ENCODE measurements at regions not wholly inside any gene's neighbourhood (a gene's known extent, or its start where the extent isn't known, plus 50 kb on each side); places are given as distances from the start of the nearest gene placed in this dataset.
A peak's percentile ranks its signal among the peaks of the same experiment; 100 is the strongest.

GRCh38 chr1:238119060-238119459, 228.3 kb upstream of the ZP4 start:
- DNase-seq (ENCODE audit: low read depth): no peak

DNA sequence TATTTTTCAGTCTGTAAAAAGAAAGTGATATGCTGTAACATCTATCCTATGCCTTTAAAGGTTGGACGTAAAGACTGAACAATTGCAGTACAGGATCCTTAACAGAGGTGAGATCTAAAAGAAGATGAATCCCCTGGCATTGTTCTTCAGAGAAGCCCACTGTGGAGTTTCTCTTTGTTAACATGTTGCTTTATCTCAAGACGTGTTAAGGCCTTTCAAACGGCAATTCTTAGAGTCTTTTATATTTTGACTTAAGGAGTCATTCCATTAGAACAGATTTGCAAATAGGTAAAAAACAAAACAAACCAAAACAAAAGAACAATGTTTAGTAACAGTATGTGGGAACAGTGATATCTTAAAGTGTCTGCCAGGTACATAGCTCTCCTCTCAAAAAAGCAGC, 225.1 kb upstream of the ZP4 start:
- no peak for DNase-seq (ENCODE audit: low read depth)

DNA sequence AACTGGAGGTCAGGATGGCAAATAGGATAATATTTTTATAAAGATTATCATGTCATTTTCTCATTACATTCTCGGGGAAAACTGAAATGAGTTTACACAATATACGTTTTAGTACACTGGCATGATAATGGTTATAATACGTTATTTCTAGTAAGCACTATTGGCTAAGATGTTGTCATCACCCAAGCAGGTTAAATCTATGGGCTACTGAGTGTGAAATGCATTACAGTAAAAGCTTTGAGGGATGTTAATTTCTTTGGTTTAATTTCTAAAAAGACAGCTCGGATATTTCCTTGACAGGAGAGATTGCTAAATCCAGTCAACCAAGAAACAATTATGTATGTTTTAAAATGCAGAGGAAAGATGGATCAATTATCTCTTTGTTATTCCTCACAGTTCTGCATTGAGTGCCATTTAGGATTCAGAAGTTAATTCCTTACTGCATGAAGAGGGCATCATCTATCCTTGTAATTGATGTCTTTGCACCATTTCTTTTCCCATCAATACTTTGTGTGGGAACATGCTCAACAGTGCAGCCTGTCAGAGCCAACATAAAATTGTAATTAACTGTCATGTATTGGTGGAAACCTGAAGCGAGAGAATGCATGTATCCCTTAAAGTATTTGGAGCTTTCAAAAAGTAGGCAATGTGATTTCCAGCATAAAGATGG, 222.4 kb upstream of the ZP4 start:
- no peak for DNase-seq (ENCODE audit: low read depth)

GRCh38 chr1:238111516-238111915, 220.8 kb upstream of the ZP4 start:
- no peak for DNase-seq (ENCODE audit: low read depth)

- no peak for DNase-seq (ENCODE audit: low read depth)
Measured at GRCh38 chr1:238111081-238111480, 220.4 kb upstream of the ZP4 start.

DNA sequence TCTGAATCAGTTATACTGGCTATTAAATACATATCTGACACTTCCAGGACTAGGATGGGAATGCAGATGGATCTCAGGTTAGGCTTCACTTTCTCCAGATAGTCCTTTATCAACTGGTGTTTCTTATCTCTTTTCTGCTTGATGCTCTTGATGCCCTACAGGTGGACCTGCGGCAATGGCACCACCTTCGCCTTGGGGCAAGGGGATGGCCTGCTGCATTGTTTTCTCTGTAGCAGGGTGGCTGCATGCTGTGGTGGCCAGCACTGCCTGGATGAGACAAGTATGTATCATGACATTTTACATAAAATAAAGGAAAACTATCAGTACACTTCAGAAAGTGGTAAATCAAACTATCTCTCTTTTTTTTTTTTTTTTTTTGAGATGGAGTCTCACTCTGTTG, 217.7 kb upstream of the ZP4 start:
- DNase-seq (ENCODE audit: low read depth): no peak

- no peak for DNase-seq (ENCODE audit: low read depth)
Measured at GRCh38 chr1:238107322-238107721, 216.6 kb upstream of the ZP4 start.

DNA sequence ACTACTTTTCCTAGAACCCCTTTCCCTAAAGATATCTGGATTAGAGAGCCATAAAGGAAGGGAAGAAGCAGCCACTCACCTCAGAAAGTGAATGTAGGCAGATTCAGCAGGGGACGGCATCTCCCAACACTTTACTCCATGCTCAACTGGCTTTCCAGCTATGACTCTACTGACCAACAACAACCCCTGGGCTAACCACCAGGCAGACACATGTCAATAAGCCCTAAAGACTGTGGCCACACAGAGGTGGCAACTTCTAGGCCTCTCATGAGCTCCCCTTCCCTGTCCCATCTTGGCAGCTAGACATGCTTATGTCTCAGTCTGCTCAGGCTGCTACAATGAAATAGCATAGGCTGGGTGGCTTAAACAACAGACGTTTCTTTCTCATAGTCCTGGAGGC, 214.0 kb upstream of the ZP4 start:
- no peak for DNase-seq (ENCODE audit: low read depth)

DNA sequence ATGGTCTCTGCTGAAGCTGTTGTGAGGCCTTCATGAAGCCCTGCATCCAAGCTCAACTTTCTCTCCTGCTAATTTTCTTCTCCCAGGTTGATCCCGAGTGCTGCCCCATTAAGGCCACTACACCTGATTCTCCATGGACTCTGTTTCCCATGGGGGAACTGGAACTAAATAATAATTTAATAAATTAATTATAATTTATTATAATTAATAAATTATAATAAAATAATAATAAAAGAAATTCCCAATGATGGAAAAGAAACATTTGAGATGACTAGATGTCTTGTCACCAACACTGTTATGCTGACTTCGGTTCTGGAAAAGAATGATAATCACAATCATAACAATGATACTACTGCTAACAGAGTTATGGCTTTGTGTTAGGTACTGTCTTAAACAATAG, 211.2 kb upstream of the ZP4 start:
- no peak for DNase-seq (ENCODE audit: low read depth)

DNA sequence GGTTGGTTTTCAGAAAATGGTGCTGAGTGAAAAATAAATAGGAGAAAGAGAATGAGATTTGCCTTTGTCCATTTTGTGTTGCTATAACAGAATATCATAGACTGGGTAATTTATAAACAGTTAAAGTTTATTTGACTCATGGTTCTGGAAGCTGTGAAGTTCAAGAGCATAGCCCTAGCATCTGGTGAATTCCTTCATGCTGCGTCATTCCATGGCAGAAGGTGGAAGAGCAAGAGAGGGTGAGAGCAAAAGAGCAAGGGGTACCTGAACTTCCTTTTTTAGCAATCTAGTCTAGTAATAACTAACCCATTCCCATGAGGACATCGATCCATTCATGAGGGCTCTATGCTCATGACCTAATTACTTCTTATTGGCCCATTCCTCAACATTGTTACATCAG, 209.1 kb upstream of the ZP4 start:
- DNase-seq (ENCODE audit: low read depth): peak; percentile 3

GRCh38 chr1:238089615-238090014, 198.9 kb upstream of the ZP4 start:
- no peak for DNase-seq (ENCODE audit: low read depth)

DNA sequence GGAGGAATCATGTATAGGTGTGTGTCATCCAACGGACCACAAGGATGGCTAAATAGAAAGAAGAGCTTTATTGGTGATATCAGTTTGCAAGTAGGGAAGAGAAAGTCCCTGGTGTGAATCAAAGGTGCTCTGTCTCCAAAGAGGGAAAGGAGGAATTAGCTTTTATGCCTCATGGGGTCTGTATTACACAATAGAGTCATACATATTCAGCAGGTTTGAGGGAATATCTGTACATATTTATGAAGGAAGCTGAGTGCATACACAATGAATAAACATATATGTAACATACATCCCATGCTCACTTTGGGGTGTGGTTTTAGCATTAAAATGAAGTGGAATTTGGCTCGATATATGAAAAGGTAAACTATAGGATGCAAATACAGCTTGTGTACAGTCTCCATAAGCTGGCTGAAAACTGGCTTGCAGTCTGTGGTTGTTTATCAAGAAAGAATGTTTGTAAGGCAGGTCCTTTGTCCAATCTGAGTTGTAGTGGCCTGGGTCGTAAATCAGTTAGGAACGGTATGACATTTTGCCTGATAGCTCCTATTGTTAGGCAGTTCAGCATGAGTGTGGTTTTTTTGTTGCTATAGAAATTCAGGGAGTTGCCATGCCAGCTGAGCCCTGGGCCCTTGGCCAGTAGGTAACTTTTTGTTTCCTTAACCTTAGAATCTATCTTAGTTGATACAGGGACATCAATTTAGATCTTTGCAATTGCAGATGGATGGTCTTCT, 198.0 kb upstream of the ZP4 start:
- no peak for DNase-seq (ENCODE audit: low read depth)

GRCh38 chr1:238073991-238074390, 183.3 kb upstream of the ZP4 start:
- no peak for DNase-seq (ENCODE audit: low read depth)

GRCh38 chr1:238071061-238071460, 180.3 kb upstream of the ZP4 start:
- no peak for DNase-seq (ENCODE audit: low read depth)

GRCh38 chr1:238063454-238063853, 172.7 kb upstream of the ZP4 start:
- DNase-seq (ENCODE audit: low read depth): peak; percentile 46

DNA sequence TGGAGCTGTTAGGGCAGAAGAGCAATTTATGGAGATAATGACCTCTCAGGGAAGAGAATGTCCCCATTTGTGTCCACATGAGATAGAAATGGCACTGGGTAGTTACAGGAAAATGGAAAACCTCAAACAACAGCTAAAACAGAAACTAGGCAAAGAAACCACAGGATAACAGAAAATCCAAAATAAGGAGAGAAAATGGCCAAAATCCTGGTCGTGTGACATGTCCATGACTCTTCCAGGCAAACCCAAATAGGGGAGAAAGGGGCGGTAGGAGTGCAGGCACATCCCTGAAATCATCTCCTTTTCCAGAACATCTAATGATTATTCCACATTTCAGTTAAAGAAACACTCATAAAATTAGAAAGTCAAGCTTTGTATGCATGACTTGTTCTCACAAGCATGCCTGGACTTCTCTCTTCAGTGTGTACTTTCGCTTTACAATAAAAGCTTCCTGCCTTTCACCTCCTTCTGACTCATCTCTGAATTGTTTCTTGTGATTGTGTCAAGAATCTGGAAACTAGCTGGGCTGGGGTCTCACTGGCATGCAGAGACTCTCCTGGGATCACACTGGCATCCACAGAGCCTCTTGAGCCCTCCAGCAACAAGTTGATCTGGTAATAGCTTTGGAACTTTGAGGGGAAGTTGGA, 171.4 kb upstream of the ZP4 start:
- DNase-seq (ENCODE audit: low read depth): peak; percentile 5

DNA sequence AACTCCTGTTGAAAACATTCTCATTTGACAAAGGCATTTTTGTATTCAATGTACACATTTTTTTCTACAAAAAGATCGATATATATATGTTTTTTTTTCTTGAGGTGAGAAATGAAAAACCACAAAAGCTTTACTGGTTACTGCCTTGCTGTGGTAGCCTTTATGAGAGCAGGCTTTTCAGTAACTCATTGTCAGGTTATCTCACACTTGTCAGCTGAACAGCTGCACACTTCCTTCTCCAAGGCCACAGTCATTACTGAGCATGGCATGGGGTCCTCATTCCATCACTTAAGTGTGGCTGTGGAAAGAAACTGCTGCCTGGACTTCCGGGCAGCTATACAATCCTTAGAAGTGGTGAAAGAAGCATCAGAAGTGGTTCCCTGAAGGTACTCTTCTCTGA, 169.3 kb upstream of the ZP4 start:
- peak; percentile 24 for DNase-seq (ENCODE audit: low read depth)

GRCh38 chr1:238052496-238053266, 162.0 kb upstream of the ZP4 start:
- DNase-seq (ENCODE audit: low read depth): no peak

DNA sequence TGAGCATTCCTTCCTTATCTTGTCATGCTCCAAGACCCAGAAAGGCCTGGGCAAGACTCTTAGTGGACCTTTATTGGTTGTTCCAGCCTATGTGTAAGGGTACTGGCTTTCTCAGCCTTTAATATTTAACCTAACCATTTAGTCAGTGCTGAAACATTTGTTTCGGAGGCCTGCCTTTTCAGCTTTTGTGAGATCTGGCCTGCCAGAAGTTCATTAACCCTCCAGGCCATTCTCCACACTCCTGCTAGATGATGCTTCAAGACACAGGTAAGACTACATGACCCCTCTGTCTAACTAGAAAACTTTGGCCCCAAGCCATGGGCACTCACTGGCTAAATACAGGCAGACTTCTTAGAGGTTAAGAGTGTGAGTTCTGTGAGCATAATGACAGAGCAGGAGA, 138.4 kb upstream of the ZP4 start:
- DNase-seq (ENCODE audit: low read depth): no peak

DNA sequence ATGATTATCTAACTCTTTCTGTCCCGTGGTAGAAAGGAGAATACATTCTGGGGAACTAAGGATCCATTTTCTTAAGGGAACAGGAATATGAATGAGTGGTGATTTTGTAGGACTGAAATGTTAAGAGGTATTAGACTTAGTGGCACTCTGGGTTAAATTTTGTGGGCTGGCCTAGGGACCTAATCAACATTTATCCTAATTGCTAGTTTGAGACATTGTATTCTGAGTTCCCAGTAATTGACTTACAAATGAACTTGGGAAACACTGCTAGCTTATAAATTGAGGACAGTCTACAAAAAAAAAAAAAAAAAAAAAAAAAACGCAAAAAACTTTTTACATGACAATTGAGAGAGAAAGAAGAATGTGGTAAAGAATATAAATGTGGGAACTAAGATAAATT, 136.6 kb upstream of the ZP4 start:
- DNase-seq (ENCODE audit: low read depth): no peak

GRCh38 chr1:238023137-238023536, 132.4 kb upstream of the ZP4 start:
- no peak for DNase-seq (ENCODE audit: low read depth)

- DNase-seq (ENCODE audit: low read depth): no peak
Measured at GRCh38 chr1:238018214-238018613, 127.5 kb upstream of the ZP4 start.

Data from LHCN-M2 (cell line).